ENCODE measurements at regions not wholly inside any gene's neighbourhood (a gene's known extent, or its start where the extent isn't known, plus 50 kb on each side); places are given as distances from the start of the nearest gene placed in this dataset.

- H4K20me1 ChIP-seq (ENCODE audit: insufficient read depth, low read length) = no peaks in the 10 kb centered on the region
- H3K4me2 ChIP-seq (ENCODE audit: low read length) = no peak overlapping the region
- no peak overlapping the region for H3K4me3 ChIP-seq (ENCODE audit: low read depth, low read length, poor library complexity, severe bottlenecking)
- no peak overlapping the region for H3K9ac ChIP-seq (ENCODE audit: low read length)
- H3F3A ChIP-seq (ENCODE audit: insufficient read depth, low read length) = no peaks in the 10 kb centered on the region
- no peak overlapping the region for H3K27ac ChIP-seq (ENCODE audit: low read depth, low read length, poor library complexity, severe bottlenecking)
- no peaks in the 10 kb centered on the region; the same call in 1 of the 2 replicates for H3K27me3 ChIP-seq (ENCODE audit: insufficient read depth, low read length)
- no peaks in the 10 kb centered on the region for H3K4me1 ChIP-seq (ENCODE audit: insufficient read depth, low read length, severe bottlenecking)
- peaks cover 4% of the 10 kb centered on the region for H3K9me3 ChIP-seq (ENCODE audit: low read length)
- no peaks in the 10 kb centered on the region for H3K36me3 ChIP-seq (ENCODE audit: insufficient read depth, low read length)
- TF ChIP-seq CTCF (IDR thresholded peaks at IDR 0.05; ENCODE audit: low read length) = no peak
- no peak for TF ChIP-seq EZH2 (IDR thresholded peaks at IDR 0.05; ENCODE audit: borderline replicate concordance, low read length)
- H3K79me2 ChIP-seq (ENCODE audit: insufficient read depth, low read length) = no peaks in the 10 kb centered on the region
- no peak overlapping the region for H2AFZ ChIP-seq (ENCODE audit: low read length)
- no peaks in the 10 kb centered on the region for H3K9me2 ChIP-seq (ENCODE audit: low read depth, low read length)
Measured at GRCh38 chr9:121601194-121601593, 50.2 kb upstream of the DAB2IP start.

Data from OCI-LY1 (cell line).